ENCODE measurements at regions not wholly inside any gene's neighbourhood (a gene's known extent, or its start where the extent isn't known, plus 50 kb on each side); places are given as distances from the start of the nearest gene placed in this dataset.
A peak's percentile ranks its signal among the peaks of the same experiment; 100 is the strongest.

DNA sequence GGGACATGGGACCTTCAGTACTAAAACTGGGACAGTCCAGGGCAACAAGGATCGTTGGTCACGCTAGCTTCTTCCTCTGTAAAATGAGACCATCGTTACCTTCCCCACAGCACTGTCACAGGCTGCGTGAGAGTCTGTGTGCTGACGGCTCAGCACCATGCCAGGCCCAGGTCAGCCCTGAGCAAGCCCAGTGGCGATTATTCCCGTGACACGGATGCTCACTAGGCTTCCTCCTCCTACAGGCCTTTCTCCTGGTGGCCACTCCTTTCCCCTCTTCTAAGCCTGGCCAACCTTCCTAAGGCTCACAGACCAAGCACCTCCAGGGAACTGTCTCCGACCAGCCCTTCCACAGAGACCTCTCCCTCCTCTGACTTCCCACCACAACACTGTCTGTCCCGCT, 69.3 kb upstream of the RUNX3 start:
- Mint-ChIP-seq H3K4me1 (ENCODE audit: low read depth) (peaks cover 48% of the 10 kb centered on the region), H3K4me3 (no peak overlapping the region), H3K27me3 (ENCODE audit: low read depth) (no peaks in the 10 kb centered on the region), H3K27ac (no peak overlapping the region), H3K36me3 (ENCODE audit: low read depth) (peaks cover 9% of the 10 kb centered on the region), H3K9me3 (peaks cover 9% of the 10 kb centered on the region)
- no peak for DNase-seq (ENCODE audit: low spot score)

- no peak overlapping the region for H3K4me3 Mint-ChIP-seq
- no peak for DNase-seq (ENCODE audit: low spot score)
- H3K9me3 Mint-ChIP-seq = peaks cover 9% of the 10 kb centered on the region
- H3K27ac Mint-ChIP-seq = peak overlapping the region; percentile 10
- no peaks in the 10 kb centered on the region for H3K27me3 Mint-ChIP-seq (ENCODE audit: low read depth)
- H3K36me3 Mint-ChIP-seq (ENCODE audit: low read depth) = peaks cover 9% of the 10 kb centered on the region
- H3K4me1 Mint-ChIP-seq (ENCODE audit: low read depth) = peaks cover 47% of the 10 kb centered on the region
Observed at GRCh38 chr1:24998563-24999245, 68.6 kb upstream of the RUNX3 start.

DNA sequence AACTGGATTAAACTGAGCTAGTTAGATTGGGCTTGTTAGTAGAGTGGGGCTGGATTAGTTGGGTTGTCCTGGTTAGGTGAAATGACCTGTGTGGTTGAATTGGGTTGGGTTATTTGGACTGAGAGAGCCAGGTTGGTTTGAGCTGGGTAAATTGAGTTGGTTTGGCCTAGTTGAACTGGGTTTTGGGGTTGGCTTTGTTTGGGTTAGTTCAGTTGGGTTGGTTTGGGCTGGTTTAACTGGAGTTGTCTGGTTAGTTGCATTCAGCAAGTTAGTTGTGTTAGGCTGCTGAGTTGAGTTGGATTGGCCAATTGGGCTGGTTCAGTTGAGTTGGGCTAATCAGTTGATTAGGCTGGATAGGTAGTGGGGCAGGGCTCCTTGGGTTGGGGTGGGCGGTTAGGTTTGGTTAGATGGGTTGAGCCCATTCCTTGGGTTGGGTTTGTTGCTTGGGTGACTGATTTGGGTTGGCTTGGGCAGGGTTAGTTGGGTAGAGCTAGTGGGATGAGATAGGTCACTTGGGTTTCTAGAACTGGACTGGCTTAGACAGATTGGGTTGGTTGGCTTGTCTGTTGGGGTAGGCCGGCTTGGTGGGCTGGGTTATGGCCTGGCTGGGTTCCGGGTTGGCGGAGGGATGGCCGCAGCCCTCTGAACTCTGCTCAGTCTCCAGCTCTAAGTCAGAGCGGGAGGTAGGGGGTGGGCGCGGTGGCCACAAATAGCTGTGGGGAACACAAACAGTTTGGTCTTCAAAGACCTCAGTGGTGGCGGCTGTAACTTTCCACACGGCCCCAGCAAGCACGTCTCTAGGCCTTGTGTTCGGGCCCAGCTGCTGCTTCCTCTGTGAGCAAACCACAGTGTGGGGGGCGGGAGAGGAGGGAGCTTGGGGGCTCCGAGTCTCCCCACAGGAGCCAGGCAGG, 67.2 kb upstream of the RUNX3 start:
- peak overlapping the region; percentile 46 for H3K27ac Mint-ChIP-seq
- DNase-seq (ENCODE audit: low spot score) = no peak
- no peaks in the 10 kb centered on the region for H3K27me3 Mint-ChIP-seq (ENCODE audit: low read depth)
- H3K36me3 Mint-ChIP-seq (ENCODE audit: low read depth) = peaks cover 11% of the 10 kb centered on the region
- no peak overlapping the region for H3K4me3 Mint-ChIP-seq
- H3K9me3 Mint-ChIP-seq = peaks cover 9% of the 10 kb centered on the region
- H3K4me1 Mint-ChIP-seq (ENCODE audit: low read depth) = peaks cover 55% of the 10 kb centered on the region

GRCh38 chr1:24996456-24996855, 66.4 kb upstream of the RUNX3 start:
- DNase-seq (ENCODE audit: low spot score) = no peak
- Mint-ChIP-seq H3K36me3 (ENCODE audit: low read depth) (peaks cover 11% of the 10 kb centered on the region), H3K9me3 (peaks cover 9% of the 10 kb centered on the region), H3K4me3 (no peak overlapping the region), H3K27ac (peak overlapping the region; percentile 46), H3K4me1 (ENCODE audit: low read depth) (peaks cover 61% of the 10 kb centered on the region), H3K27me3 (ENCODE audit: low read depth) (no peaks in the 10 kb centered on the region)

DNA sequence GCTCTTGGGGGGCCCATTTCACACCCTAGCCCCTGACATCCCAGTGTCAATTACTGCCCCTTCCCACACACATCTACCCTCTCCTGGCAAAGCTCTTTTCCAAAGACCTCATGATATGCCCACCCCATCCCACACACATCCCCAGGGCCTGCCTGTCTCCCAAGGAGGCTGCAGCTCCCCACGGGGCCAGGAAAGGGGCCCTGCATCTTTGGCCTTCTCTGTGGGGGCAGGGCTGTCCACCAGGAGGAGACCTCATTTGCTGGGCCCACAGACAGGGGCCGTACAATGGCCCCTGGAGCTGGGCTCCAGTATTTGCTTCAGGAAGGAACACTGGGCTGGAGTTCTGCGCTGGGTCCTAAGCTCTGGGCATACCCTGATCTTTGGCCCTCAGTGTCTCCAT, 65.6 kb upstream of the RUNX3 start:
- peaks cover 63% of the 10 kb centered on the region for H3K4me1 Mint-ChIP-seq (ENCODE audit: low read depth)
- no peak overlapping the region for H3K4me3 Mint-ChIP-seq
- DNase-seq (ENCODE audit: low spot score) = no peak
- H3K27ac Mint-ChIP-seq = no peak overlapping the region
- peaks cover 11% of the 10 kb centered on the region for H3K36me3 Mint-ChIP-seq (ENCODE audit: low read depth)
- no peaks in the 10 kb centered on the region for H3K27me3 Mint-ChIP-seq (ENCODE audit: low read depth)
- H3K9me3 Mint-ChIP-seq = peaks cover 9% of the 10 kb centered on the region

DNA sequence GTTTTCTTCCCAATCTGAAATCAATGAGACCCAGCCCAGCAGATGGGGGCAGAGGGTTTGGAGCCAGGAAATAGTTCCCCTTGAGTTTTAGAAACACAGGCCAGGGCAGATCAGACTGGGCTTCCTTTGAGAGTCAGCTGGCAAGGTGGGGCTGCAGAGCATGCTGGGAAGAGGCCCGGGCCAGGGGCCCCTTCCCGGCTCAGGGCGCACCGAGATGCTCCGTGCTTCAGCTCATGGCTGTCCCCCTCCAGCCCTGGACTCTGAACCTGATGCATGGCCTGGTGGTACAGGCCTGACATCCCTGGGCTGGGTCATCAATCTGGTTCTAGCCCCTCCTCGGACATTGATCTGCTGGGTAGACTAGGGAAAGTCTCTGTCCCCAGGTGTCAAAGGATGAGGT, 65.1 kb upstream of the RUNX3 start:
- H3K4me1 Mint-ChIP-seq (ENCODE audit: low read depth) = peaks cover 68% of the 10 kb centered on the region
- no peak overlapping the region for H3K4me3 Mint-ChIP-seq
- H3K36me3 Mint-ChIP-seq (ENCODE audit: low read depth) = peaks cover 11% of the 10 kb centered on the region

DNA sequence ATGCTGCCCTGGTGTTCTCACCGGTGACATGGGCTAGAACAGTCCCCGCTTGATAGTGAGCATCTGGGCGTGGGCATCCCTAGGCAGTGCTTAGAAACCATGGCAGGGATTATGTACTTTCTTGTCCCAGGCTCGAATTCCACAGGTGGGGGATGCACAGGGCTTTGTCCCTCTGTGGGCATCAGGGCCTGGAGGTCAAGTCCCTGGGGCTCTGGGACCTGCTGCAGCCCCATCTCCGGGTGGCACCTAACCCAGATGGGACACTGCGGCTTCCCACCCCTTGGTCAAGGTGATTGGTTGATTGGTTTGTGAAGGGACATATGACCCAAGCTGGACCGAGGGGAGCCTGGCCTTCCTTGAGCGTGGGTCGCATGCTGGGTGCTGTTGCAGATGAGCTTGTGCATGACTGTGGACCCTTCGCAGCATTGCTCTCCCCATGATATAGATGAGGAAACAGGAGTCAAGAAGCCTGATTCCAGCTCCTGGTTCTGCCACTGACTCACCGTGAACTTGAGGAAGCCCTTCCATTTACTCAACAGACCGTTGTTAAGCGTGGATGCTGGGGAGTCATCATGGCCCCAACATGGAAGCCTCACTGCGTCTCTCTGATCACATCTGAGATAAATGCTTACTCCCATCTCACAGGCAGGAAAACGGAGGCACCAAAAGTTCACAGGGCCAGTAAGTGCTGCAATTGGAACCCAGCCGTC, 64.0 kb upstream of the RUNX3 start:
- Mint-ChIP-seq H3K9me3 (peaks cover 9% of the 10 kb centered on the region), H3K36me3 (ENCODE audit: low read depth) (peaks cover 12% of the 10 kb centered on the region), H3K4me3 (no peak overlapping the region), H3K27me3 (ENCODE audit: low read depth) (no peaks in the 10 kb centered on the region), H3K27ac (no peak overlapping the region), H3K4me1 (ENCODE audit: low read depth) (peaks cover 67% of the 10 kb centered on the region)
- no peak for DNase-seq (ENCODE audit: low spot score)

More for the DNA sequence above, 65.1 kb upstream of the RUNX3 start:
- DNase-seq (ENCODE audit: low spot score) = no peak
- H3K27me3 Mint-ChIP-seq (ENCODE audit: low read depth) = no peaks in the 10 kb centered on the region
- H3K9me3 Mint-ChIP-seq = peaks cover 9% of the 10 kb centered on the region
- peak overlapping the region; percentile 39 for H3K27ac Mint-ChIP-seq

- Mint-ChIP-seq H3K36me3 (ENCODE audit: low read depth) (peaks cover 14% of the 10 kb centered on the region), H3K9me3 (peaks cover 9% of the 10 kb centered on the region)
- no peak for DNase-seq (ENCODE audit: low spot score)
Observed at GRCh38 chr1:24992761-24993211, 62.7 kb upstream of the RUNX3 start.

DNA sequence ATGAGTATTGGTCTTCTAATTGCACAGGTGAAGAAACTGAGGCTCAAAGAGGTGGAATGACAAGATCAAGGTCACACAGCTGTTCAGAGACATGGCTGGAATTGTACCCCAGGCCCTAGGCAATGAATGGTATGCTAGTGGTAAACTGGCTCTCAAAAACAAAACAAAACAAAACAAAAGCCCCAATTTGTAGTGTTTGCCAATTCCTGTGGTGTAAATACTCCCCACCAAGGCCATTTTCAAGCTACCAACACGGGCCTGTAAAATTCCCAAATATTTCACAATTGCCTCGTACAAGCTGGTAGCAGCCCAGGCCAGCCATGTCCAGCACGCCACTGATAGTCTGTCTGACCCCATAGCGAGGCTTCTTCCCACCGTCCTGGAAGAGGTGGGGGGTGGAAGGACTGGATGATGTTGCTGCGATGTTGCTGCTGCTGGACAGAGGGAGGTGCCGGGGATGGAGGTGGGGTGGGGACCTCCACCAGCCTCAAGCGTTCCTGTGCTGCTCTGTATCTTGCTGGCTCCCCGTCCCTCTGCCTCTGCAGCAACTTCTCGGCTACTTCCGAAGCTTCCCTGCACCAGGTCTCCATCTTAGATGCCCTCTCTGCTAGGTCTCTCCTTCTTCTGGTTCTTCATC, 62.2 kb upstream of the RUNX3 start:
- Mint-ChIP-seq H3K9me3 (peaks cover 6% of the 10 kb centered on the region), H3K27me3 (ENCODE audit: low read depth) (peaks cover 5% of the 10 kb centered on the region), H3K27ac (peak overlapping the region; percentile 96), H3K36me3 (ENCODE audit: low read depth) (peaks cover 11% of the 10 kb centered on the region), H3K4me1 (ENCODE audit: low read depth) (peaks cover 71% of the 10 kb centered on the region), H3K4me3 (peak overlapping the region; percentile 67)
- no peak for DNase-seq (ENCODE audit: low spot score)

More at GRCh38 chr1:24992761-24993211, 62.7 kb upstream of the RUNX3 start:
- peak overlapping the region; percentile 67 for H3K4me3 Mint-ChIP-seq
- peak overlapping the region; percentile 96 for H3K27ac Mint-ChIP-seq
- H3K27me3 Mint-ChIP-seq (ENCODE audit: low read depth) = peaks cover 3% of the 10 kb centered on the region
- H3K4me1 Mint-ChIP-seq (ENCODE audit: low read depth) = peaks cover 69% of the 10 kb centered on the region

- DNase-seq (ENCODE audit: low spot score) = no peak
- peak overlapping the region; percentile 62 for H3K27ac Mint-ChIP-seq
- H3K36me3 Mint-ChIP-seq (ENCODE audit: low read depth) = peaks cover 5% of the 10 kb centered on the region
- H3K27me3 Mint-ChIP-seq (ENCODE audit: low read depth) = peaks cover 6% of the 10 kb centered on the region
- peaks cover 66% of the 10 kb centered on the region for H3K4me1 Mint-ChIP-seq (ENCODE audit: low read depth)
- H3K4me3 Mint-ChIP-seq = peak overlapping the region; percentile 67
- H3K9me3 Mint-ChIP-seq = peaks cover under 1% of the 10 kb centered on the region
Observed at GRCh38 chr1:24991697-24992096, 61.6 kb upstream of the RUNX3 start.

DNA sequence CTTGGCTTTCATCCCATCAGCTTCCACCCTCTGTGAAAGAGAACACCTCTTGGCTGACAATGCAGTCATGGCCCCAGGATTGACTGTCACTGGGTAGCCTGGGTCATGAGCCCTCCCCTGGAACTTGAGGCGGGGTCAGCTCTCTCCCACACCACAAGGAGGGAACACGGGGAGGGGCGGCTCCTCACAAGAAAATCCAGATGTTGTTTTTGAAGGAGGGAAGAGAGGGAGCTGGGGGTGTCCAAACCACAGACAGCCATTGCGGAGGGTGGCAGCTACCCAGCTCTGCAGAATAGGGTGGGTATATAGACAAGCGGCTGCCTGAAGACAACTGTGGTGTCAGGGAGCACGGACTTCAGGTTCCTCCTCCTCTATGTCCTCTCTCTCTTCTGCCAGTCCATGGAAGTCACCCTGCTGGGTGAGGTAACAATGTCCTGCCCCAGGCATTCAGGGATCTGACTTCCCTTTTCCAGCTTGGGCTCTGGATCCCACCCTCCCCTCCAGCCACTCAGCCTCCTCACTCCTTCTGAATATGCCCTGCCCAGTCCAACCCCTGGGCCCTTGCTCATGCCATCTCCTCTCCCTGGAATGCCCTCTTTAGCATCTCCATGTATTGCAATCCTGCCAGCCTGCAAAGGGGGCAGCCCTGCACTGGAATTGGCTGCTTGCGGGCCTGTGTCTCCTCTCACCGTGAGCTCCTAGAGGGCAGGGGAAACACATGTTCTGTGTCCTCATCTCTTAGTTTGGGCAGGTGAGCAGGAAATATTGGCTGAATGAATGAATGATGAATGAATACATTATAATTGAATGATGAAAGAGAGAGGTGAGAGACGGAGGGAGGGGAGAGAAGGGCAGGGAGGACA, 60.9 kb upstream of the RUNX3 start:
- peaks cover 4% of the 10 kb centered on the region for H3K36me3 Mint-ChIP-seq (ENCODE audit: low read depth)
- no peak for DNase-seq (ENCODE audit: low spot score)
- H3K9me3 Mint-ChIP-seq = no peaks in the 10 kb centered on the region
- H3K27ac Mint-ChIP-seq = peak overlapping the region; percentile 62
- peaks cover 6% of the 10 kb centered on the region for H3K27me3 Mint-ChIP-seq (ENCODE audit: low read depth)
- H3K4me3 Mint-ChIP-seq = no peak overlapping the region
- peaks cover 64% of the 10 kb centered on the region for H3K4me1 Mint-ChIP-seq (ENCODE audit: low read depth)

GRCh38 chr1:24990136-24990535, 60.1 kb upstream of the RUNX3 start:
- H3K4me3 Mint-ChIP-seq = peak overlapping the region; percentile 13
- H3K27me3 Mint-ChIP-seq (ENCODE audit: low read depth) = peaks cover 6% of the 10 kb centered on the region
- peaks cover 72% of the 10 kb centered on the region for H3K4me1 Mint-ChIP-seq (ENCODE audit: low read depth)
- H3K36me3 Mint-ChIP-seq (ENCODE audit: low read depth) = peaks cover 4% of the 10 kb centered on the region
- no peaks in the 10 kb centered on the region for H3K9me3 Mint-ChIP-seq
- H3K27ac Mint-ChIP-seq = peak overlapping the region; percentile 74
- DNase-seq (ENCODE audit: low spot score) = no peak

DNA sequence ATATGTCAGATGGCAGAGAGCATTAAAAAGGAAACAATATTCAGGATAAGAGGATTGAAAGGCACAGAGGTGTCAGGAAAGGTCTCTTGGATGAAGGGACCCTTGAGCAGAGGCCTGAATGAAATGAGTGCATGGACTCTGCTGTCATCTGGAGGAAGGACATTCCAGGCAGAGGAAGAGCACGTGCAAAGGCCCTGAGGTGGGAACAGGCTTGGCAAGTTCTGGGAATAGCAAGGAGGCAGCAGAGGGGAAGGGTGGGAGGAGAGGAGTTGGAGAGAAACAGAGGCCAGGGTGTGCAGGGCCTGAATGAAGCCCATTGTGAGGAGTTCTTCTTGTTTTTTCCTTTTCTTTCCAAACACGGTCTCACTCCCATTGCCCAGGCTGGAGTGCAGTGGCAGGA, 59.0 kb upstream of the RUNX3 start:
- H3K27ac Mint-ChIP-seq = peak overlapping the region; percentile 42
- H3K4me3 Mint-ChIP-seq = no peak overlapping the region
- peaks cover 6% of the 10 kb centered on the region for H3K27me3 Mint-ChIP-seq (ENCODE audit: low read depth)

More for the DNA sequence above, 59.0 kb upstream of the RUNX3 start:
- H3K36me3 Mint-ChIP-seq (ENCODE audit: low read depth) = peaks cover 4% of the 10 kb centered on the region
- DNase-seq (ENCODE audit: low spot score) = no peak
- no peaks in the 10 kb centered on the region for H3K9me3 Mint-ChIP-seq
- peaks cover 77% of the 10 kb centered on the region for H3K4me1 Mint-ChIP-seq (ENCODE audit: low read depth)

All from T-helper 2 cell treated with Interferon-gamma antibody and Interleukin-4, amounts not matched to agents 5 μg/mL and 100 μg/mL, for 36 hours (primary cell).